ENCODE measurements at regions not wholly inside any gene's neighbourhood (a gene's known extent, or its start where the extent isn't known, plus 50 kb on each side); places are given as distances from the start of the nearest gene placed in this dataset.

GRCh38 chr11:25949918-25950317 lies 382.0 kb upstream of the ANO3 start:
- TF ChIP-seq CTCF (IDR thresholded peaks at IDR 0.05) (no peak), REST (IDR thresholded peaks at IDR 0.05; ENCODE audit: insufficient read depth in 1 of 2, low read depth in 2 of 2, low read length in 1 of 2) (no peak), POLR2AphosphoS5 (IDR thresholded peaks at IDR 0.05; ENCODE audit: low read depth, low read length) (no peak)
